ENCODE measurements at regions not wholly inside any gene's neighbourhood (a gene's known extent, or its start where the extent isn't known, plus 50 kb on each side); places are given as distances from the start of the nearest gene placed in this dataset.

GRCh38 chr18:30754846-30755245, 287.7 kb downstream of the DSC3 start:
- no peak overlapping the region for H3K4me3 Mint-ChIP-seq (ENCODE audit: unreplicated experiment)
- H3K9me3 Mint-ChIP-seq (ENCODE audit: unreplicated experiment): no peaks in the 10 kb centered on the region
- BruUV-seq (replicated peaks): no TSS peak
- no peaks in the 10 kb centered on the region for H3K9me3 ChIP-seq
- H3K36me3 Mint-ChIP-seq (ENCODE audit: insufficient read depth, unreplicated experiment): no peaks in the 10 kb centered on the region
- H3K4me1 Mint-ChIP-seq (ENCODE audit: low read depth, unreplicated experiment): no peaks in the 10 kb centered on the region
- ChIA-PET POLR2A (no interaction called here), CTCF (no interaction called here)
- H3K27ac Mint-ChIP-seq (ENCODE audit: unreplicated experiment): no peak overlapping the region
- DNase-seq: no peak
- no peaks in the 10 kb centered on the region for H3K27me3 ChIP-seq (replicated peaks; ENCODE audit: control insufficient read depth, insufficient read depth, low read length)
- intact Hi-C loops (cut with micrococcal nuclease; ENCODE audit: unreplicated experiment): no loop called here
- peaks cover 3% of the 10 kb centered on the region for H3K27me3 Mint-ChIP-seq (ENCODE audit: insufficient read depth, unreplicated experiment)
- no peaks in the 10 kb centered on the region for H3K36me3 ChIP-seq (ENCODE audit: control insufficient read depth, insufficient read depth, low read length)
- TF ChIP-seq, protein P1, sequence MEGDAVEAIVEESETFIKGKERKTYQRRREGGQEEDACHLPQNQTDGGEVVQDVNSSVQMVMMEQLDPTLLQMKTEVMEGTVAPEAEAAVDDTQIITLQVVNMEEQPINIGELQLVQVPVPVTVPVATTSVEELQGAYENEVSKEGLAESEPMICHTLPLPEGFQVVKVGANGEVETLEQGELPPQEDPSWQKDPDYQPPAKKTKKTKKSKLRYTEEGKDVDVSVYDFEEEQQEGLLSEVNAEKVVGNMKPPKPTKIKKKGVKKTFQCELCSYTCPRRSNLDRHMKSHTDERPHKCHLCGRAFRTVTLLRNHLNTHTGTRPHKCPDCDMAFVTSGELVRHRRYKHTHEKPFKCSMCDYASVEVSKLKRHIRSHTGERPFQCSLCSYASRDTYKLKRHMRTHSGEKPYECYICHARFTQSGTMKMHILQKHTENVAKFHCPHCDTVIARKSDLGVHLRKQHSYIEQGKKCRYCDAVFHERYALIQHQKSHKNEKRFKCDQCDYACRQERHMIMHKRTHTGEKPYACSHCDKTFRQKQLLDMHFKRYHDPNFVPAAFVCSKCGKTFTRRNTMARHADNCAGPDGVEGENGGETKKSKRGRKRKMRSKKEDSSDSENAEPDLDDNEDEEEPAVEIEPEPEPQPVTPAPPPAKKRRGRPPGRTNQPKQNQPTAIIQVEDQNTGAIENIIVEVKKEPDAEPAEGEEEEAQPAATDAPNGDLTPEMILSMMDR (IDR thresholded peaks at IDR 0.05; ENCODE audit: insufficient read depth in 1 of 2, low read depth in 1 of 2, low read length in 1 of 2, severe bottlenecking in 1 of 2, unreplicated experiment in 1 of 2): no peak
- no peak overlapping the region for H3K4me3 ChIP-seq (ENCODE audit: low read depth, low read length)
- H3K4me1 ChIP-seq: no peaks in the 10 kb centered on the region

- intact Hi-C loops (cut with micrococcal nuclease; ENCODE audit: unreplicated experiment): no loop called here
- H3K27me3 Mint-ChIP-seq (ENCODE audit: insufficient read depth, unreplicated experiment): peaks cover 4% of the 10 kb centered on the region
- Histone ChIP-seq H3K4me1 (no peaks in the 10 kb centered on the region), H3K9me3 (no peaks in the 10 kb centered on the region), H3K36me3 (ENCODE audit: control insufficient read depth, insufficient read depth, low read length) (no peaks in the 10 kb centered on the region), H3K27me3 (replicated peaks; ENCODE audit: control insufficient read depth, insufficient read depth, low read length) (no peaks in the 10 kb centered on the region), H3K4me3 (ENCODE audit: low read depth, low read length) (no peak overlapping the region)
- no TSS peak for BruUV-seq (replicated peaks)
- no peaks in the 10 kb centered on the region for H3K9me3 Mint-ChIP-seq (ENCODE audit: unreplicated experiment)
- DNase-seq: no peak
- ChIA-PET POLR2A (no interaction called here), CTCF (no interaction called here)
- no peaks in the 10 kb centered on the region for H3K36me3 Mint-ChIP-seq (ENCODE audit: insufficient read depth, unreplicated experiment)
- no peak overlapping the region for H3K27ac Mint-ChIP-seq (ENCODE audit: unreplicated experiment)
- TF ChIP-seq, protein P1 (IDR thresholded peaks at IDR 0.05; ENCODE audit: insufficient read depth in 1 of 2, low read depth in 1 of 2, low read length in 1 of 2, severe bottlenecking in 1 of 2, unreplicated experiment in 1 of 2): no peak
- H3K4me1 Mint-ChIP-seq (ENCODE audit: low read depth, unreplicated experiment): no peaks in the 10 kb centered on the region
- no peak overlapping the region for H3K4me3 Mint-ChIP-seq (ENCODE audit: unreplicated experiment)
These were observed 294.0 kb downstream of the DSC3 start for GRCh38 chr18:30748541-30748940.

- no peak overlapping the region for H3K27ac Mint-ChIP-seq (ENCODE audit: unreplicated experiment)
- ChIA-PET CTCF (no interaction called here), POLR2A (no interaction called here)
- no peaks in the 10 kb centered on the region for H3K27me3 ChIP-seq (replicated peaks; ENCODE audit: control insufficient read depth, insufficient read depth, low read length)
- H3K36me3 Mint-ChIP-seq (ENCODE audit: insufficient read depth, unreplicated experiment): no peaks in the 10 kb centered on the region
- no peaks in the 10 kb centered on the region for H3K4me1 Mint-ChIP-seq (ENCODE audit: low read depth, unreplicated experiment)
- no peaks in the 10 kb centered on the region for H3K4me1 ChIP-seq
- BruUV-seq (replicated peaks): no TSS peak
- no peaks in the 10 kb centered on the region for H3K9me3 Mint-ChIP-seq (ENCODE audit: unreplicated experiment)
- H3K27me3 Mint-ChIP-seq (ENCODE audit: insufficient read depth, unreplicated experiment): peaks cover 5% of the 10 kb centered on the region
- H3K9me3 ChIP-seq: no peaks in the 10 kb centered on the region
- H3K36me3 ChIP-seq (ENCODE audit: control insufficient read depth, insufficient read depth, low read length): no peaks in the 10 kb centered on the region
- no peak overlapping the region for H3K4me3 ChIP-seq (ENCODE audit: low read depth, low read length)
- no peak for DNase-seq
- TF ChIP-seq, protein P1 (IDR thresholded peaks at IDR 0.05; ENCODE audit: insufficient read depth in 1 of 2, low read depth in 1 of 2, low read length in 1 of 2, severe bottlenecking in 1 of 2, unreplicated experiment in 1 of 2): no peak
- H3K4me3 Mint-ChIP-seq (ENCODE audit: unreplicated experiment): no peak overlapping the region
- intact Hi-C loops (cut with micrococcal nuclease; ENCODE audit: unreplicated experiment): no loop called here
These were observed 296.3 kb downstream of the DSC3 start for GRCh38 chr18:30746224-30746623.
